ENCODE measurements at regions not wholly inside any gene's neighbourhood (a gene's known extent, or its start where the extent isn't known, plus 50 kb on each side); places are given as distances from the start of the nearest gene placed in this dataset.

- TF ChIP-seq CTCF (IDR thresholded peaks at IDR 0.05) (no peak), POLR2A (IDR thresholded peaks at IDR 0.05) (no peak)
Observed at GRCh38 chr2:37831081-37831780, 93.9 kb upstream of the RMDN2 start.
